NCI-H774 (cell line): ENCODE measurements at regions not wholly inside any gene's neighbourhood (a gene's known extent, or its start where the extent isn't known, plus 50 kb on each side); places are given as distances from the start of the nearest gene placed in this dataset.
"Not testable (repeated sequence)": the region's sequence is repeated elsewhere in the genome, so short reads cannot be mapped to it uniquely, and the experiment has no call there.

Experiments used
- DNase-seq: peaks from one replicate; lab custom pipeline; 2025; lab: John Stamatoyannopoulos, UW

GRCh38 chr12:93979189-93979588, 169.2 kb upstream of the PLXNC1 start:
- DNase-seq, result no peak

GRCh38 chr12:93980711-93981110, 167.7 kb upstream of the PLXNC1 start:
- DNase-seq, result no peak

- DNase-seq, result no peak
These were observed 167.0 kb upstream of the PLXNC1 start for GRCh38 chr12:93981411-93981810.

- DNase-seq, result peak; percentile 5
These were observed 165.5 kb upstream of the PLXNC1 start for GRCh38 chr12:93982771-93983315.

GRCh38 chr12:93984005-93984404, 164.4 kb upstream of the PLXNC1 start:
- no peak for DNase-seq

GRCh38 chr12:93989949-93990348, 158.4 kb upstream of the PLXNC1 start:
- no peak for DNase-seq

- no peak for DNase-seq
These were observed 157.3 kb upstream of the PLXNC1 start for GRCh38 chr12:93990832-93991803.

GRCh38 chr12:93991829-93992461, 156.4 kb upstream of the PLXNC1 start:
- no peak for DNase-seq

- no peak for DNase-seq
These were observed 153.7 kb upstream of the PLXNC1 start for GRCh38 chr12:93994721-93995120.

- no peak for DNase-seq
These were observed 152.1 kb upstream of the PLXNC1 start for GRCh38 chr12:93996321-93996720.

GRCh38 chr12:94001691-94002090, 146.7 kb upstream of the PLXNC1 start:
- DNase-seq, result no peak

GRCh38 chr12:94002925-94003324, 145.5 kb upstream of the PLXNC1 start:
- DNase-seq, result not testable (repeated sequence)

GRCh38 chr12:94007833-94008232, 140.5 kb upstream of the PLXNC1 start:
- DNase-seq, result not testable (repeated sequence)

GRCh38 chr12:94010307-94010706, 138.1 kb upstream of the PLXNC1 start:
- no peak for DNase-seq

GRCh38 chr12:94012071-94012470, 136.3 kb upstream of the PLXNC1 start:
- DNase-seq, result no peak

GRCh38 chr12:94012590-94012989, 135.8 kb upstream of the PLXNC1 start:
- no peak for DNase-seq

- DNase-seq, result not testable (repeated sequence)
These were observed 131.1 kb upstream of the PLXNC1 start for GRCh38 chr12:94017247-94017646.

- no peak for DNase-seq
These were observed 128.0 kb upstream of the PLXNC1 start for GRCh38 chr12:94020335-94020734.

GRCh38 chr12:94023879-94024278, 124.5 kb upstream of the PLXNC1 start:
- DNase-seq, result no peak

GRCh38 chr12:94025068-94025467, 123.3 kb upstream of the PLXNC1 start:
- DNase-seq, result no peak

- no peak for DNase-seq
These were observed 122.6 kb upstream of the PLXNC1 start for GRCh38 chr12:94025756-94026155.

- DNase-seq, result no peak
These were observed 121.8 kb upstream of the PLXNC1 start for GRCh38 chr12:94026596-94026995.

GRCh38 chr12:94027561-94027960, 120.8 kb upstream of the PLXNC1 start:
- no peak for DNase-seq
